GM10266 (cell line): ENCODE measurements at regions not wholly inside any gene's neighbourhood (a gene's known extent, or its start where the extent isn't known, plus 50 kb on each side); places are given as distances from the start of the nearest gene placed in this dataset.

ENCODE experiments used
- DNase-seq: peaks from one replicate; pipeline ENCODE4 v3.0.0; 2012; ENCODE audit errors: extremely low spot score
- CTCF ChIP-seq: IDR thresholded peaks from 2 replicates; pipeline ENCODE4 v1.5.1; 2012; ENCODE audit warnings: mild to moderate bottlenecking, low read depth; ENCODE audit not compliant: control insufficient read depth, insufficient read depth; ENCODE audit errors: missing control alignments

- no peak for TF ChIP-seq CTCF
- DNase-seq: no peak
Observed at GRCh38 chr10:61330669-61331068, 122.5 kb downstream of the TMEM26 start.

- DNase-seq: no peak
- no peak for TF ChIP-seq CTCF
Observed at GRCh38 chr10:61329854-61330253, 123.3 kb downstream of the TMEM26 start.

- DNase-seq: no peak
- no peak for TF ChIP-seq CTCF
Observed at GRCh38 chr10:61325223-61325960, 127.8 kb downstream of the TMEM26 start.

GRCh38 chr10:61323726-61324125, 129.5 kb downstream of the TMEM26 start:
- TF ChIP-seq CTCF: no peak
- DNase-seq: no peak

DNA sequence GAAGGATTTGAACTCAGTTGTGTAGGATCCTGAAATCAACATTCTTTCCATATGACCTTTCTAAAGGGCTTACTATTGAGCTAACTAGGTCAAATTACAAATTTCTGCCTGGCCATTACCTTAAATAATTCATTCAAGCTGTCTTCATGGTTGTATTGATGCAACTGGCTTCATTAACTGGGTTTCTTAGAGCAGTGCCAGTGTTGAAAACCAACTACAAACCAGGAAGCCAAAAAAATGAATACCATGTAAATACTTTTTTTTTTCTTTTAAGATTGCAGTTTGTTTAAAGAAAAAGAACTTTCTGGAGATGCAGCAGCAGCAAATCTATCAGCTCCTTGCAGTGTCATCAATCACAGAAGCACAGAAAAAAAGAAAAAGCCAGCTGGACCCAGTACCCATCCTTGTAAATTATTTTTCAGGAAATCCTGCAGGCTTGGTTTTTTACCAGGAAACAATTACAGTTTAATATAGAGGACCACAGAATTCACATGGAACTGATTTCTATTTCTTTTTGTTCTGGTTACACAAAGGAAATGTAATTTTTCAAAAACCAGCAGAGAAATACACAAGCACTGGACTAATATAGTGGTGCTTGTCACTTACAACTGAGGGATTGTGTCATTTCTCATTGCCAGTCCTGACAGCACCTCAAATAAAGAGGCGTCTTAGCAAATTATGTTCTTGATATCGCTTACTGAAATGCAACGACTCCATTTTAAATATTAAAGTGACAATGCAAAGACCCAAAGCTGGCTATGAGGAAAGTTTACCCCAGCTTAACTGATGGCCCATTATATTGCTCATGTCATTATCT, 131.9 kb downstream of the TMEM26 start:
- DNase-seq: no peak
- TF ChIP-seq CTCF: no peak

DNA sequence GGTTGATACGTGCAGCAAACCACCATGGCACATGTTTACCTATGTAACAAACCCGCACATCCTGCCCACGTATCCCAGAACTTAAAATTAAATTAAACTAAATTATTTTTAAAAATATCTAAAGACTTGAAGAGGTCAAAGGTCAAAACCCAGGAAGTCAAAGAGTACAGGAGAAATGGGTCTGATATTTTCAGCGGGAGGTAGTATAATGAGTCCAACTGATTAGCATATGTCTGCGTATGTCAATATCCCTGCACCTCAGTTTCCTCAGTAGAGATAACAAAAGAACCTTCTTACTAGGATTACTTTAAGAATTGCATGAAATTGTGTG, 133.0 kb downstream of the TMEM26 start:
- no peak for DNase-seq
- no peak for TF ChIP-seq CTCF

- no peak for DNase-seq
- no peak for TF ChIP-seq CTCF
Observed at GRCh38 chr10:61319386-61320256, 133.6 kb downstream of the TMEM26 start.
